HG03439 (cell line): ENCODE measurements at regions not wholly inside any gene's neighbourhood (a gene's known extent, or its start where the extent isn't known, plus 50 kb on each side); places are given as distances from the start of the nearest gene placed in this dataset.

Experiments used
- ATAC-seq: cut with Tn5 transposase; IDR thresholded peaks from one replicate; pipeline ENCODE4 v1.9.1; 2021; ENCODE audit warnings: mild to moderate bottlenecking, moderate library complexity; ENCODE audit not compliant: unreplicated experiment

DNA sequence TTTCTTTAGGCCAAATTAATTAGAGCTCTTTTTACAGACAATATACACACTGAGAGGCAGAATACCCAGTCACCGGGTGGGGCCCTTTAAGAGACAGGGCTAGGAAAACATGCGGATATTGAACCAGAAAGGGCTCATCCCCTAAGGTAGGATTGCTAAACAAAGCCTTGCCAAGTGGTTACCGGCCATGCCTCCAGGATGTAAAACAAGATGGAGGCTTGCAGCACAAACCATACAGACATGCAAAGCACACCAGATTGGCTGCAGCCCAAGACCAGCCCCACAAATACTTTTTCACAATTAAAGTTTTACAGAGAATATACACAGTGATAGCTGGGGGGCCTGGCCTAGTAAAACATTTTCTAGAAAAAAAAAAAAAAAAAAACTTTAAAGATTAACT lies 210.0 kb downstream of the KLHL4 start:
- no peak for ATAC-seq

DNA sequence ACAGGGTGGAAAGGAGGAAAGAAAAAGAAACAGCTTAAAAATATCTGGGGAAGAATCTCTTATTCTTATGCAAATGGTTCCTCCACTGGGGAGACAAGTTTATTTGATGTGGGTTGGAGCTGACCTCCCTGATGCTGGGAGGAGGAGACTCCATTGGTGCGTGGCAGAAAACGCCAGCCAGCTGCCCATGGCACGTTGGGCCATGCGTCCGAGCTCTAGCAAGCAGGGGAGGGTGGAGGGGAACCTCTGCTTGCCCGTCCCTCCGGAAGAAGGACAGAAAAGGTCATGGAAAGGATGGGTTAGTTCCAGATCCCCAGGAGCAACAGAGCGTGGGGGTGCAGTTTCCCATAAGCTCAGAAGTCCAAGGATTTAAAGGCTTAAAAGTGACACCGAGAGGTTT lies 210.4 kb downstream of the KLHL4 start:
- ATAC-seq, result no peak

DNA sequence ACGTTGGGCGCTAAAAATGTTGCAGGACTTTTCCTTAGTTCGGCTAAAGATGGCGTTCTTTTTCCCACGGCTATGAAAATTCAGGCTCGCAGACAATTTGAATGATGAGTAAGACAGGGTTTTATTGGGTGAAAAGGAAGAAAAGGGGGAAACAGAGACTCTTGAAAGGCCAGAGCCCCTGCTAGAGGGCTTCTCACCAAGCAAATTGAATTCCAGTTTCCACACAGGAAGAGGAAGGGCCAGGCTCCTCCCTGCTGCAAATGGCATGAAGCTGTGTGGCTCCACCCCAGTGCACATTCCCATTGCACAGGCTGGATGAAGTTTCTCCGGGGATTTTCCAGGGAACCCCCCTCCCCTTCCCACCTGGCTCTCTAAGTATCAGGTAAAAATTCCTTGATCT lies 210.9 kb downstream of the KLHL4 start:
- no peak for ATAC-seq

DNA sequence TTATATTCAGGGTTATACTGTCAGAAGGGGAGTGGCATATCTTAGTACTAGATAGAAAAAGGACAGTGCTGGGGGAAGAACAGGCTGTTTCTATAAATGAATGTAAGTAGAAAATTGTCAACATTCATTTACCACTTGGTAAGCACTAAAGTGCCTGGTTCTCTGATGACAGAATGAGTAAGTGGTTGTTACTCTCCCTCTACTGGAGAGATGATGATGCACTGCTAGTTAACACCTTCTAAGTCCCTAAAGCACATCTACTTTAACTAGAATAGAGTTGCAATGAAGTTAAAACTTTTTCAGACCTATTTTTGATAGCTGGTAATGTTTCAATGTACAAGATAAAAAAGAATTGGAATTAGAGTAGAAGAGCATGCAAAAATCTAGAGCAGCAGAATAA lies 214.5 kb downstream of the KLHL4 start:
- ATAC-seq, result no peak

DNA sequence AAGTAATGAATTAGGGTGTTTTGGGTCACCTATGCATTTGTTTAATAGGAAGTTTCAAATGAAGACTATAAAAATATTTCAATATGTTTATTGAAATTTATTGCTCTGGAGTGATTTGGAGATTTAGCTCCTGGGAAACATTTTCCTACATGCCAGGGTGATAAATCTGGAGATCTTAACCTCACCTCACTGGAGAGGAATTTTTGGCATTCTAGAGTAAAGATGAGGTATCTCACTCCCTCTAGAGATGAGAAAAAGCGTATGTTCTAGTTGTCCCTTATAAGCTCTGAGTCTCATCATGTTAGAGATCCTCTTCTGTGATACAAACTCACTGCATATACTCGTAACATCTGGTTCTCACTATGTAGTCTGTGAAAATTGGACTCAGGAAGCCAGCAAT lies 219.0 kb downstream of the KLHL4 start:
- no peak for ATAC-seq

DNA sequence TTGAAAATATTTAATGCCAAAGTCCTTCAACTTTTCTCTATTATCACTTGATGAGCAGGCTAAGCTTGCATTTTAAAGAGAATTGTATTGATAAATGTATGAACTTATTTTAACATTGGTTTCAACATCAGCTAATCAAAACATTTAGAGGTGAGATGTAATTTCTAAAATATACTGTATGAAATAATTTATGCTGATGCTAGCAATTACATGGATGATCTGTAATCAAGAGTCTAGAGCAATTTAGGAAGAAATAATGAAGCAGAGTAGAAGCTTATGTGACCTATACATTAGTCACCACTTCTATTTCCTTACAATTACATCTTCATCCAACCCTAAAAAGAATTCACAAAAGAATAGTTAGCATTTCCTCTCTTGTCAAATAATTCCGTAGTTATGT lies 226.8 kb downstream of the KLHL4 start:
- no peak for ATAC-seq

DNA sequence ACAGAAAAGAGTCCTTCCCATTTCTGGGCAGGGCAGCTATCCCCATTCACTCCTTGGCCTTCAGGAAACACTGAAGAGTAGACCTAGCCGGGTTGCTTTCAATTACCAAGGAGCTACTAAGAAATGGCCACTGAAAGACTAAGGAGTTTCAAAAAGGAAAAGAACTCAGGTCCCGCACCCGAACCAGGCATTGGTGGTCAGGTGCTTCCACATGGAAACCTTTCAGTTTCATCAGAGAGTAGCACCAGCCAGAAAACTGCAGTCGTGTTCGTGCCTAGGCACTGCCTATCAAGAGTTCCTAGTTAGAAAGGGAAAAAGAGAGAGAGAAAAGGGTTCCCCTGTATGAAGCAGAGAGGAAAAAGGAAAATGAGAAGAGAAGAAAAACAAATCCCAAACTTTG lies 237.9 kb downstream of the KLHL4 start:
- no peak for ATAC-seq

DNA sequence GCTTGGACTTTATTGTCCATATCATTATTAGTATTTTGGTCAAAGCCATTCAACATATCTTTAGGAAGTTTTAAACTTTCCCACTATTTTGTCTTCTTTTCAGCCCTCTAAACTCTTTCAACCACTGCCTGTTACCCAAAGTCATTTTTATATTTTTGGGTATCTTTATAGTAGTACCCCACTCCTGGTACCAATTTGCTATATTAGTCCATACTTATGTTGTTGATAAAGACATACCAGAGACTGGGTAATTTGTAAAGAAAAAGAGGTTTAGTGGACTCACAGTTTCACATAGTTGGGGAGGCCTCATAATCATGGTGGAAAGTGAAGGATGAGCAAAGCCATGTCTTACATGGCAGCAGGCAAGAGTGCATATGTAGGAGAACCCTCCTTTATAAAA lies 271.4 kb downstream of the KLHL4 start:
- ATAC-seq, result no peak

DNA sequence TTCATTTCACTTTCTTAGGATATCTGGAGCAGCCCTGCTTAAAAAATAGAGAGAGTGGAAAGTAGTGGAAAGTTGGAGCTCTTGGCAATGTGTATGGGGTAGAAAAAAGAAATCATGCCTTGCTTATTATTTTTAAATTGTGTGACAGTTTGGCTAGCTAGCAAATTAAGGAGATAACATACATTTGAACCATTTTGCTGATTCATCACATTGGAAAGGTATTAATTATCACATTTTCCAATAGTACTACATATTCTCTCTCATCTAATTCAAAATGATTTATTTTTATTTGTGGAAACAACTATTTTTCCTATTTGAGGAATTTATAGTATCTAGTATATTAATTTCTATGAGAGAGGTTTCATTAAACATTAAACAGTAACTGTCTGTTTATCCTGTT lies 280.4 kb downstream of the KLHL4 start:
- ATAC-seq, result no peak

DNA sequence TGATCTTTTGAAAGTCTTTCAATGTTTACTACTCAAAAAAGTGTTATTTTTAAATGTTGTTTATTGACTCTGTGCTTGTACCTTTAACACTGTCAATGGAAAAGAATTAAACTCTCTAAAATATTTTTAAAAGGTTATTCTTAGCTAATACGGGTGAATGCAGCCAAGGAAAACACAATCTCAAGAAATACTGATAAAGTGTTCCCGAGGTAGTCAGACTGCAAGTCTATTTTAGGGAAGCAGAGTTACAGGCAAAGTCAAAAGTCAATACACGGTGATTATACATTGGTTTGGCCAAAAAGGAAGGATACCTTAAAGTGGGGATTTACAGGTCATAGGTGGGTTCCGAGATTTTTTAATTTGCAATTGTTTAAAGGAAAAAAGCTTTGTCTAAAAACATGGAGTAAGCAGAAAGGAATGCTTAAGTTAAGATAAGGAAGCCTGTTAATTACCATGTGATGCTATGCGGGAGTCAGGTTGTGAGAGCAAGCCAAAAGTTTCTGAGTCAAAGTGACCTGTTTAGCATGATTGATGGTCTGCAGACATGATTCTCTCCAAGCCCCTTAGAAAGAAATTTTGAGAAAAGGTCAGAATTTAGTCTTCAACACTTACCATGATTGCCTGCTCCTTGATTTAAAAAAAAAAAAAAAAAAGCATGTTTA lies 288.4 kb downstream of the KLHL4 start:
- ATAC-seq, result no peak

DNA sequence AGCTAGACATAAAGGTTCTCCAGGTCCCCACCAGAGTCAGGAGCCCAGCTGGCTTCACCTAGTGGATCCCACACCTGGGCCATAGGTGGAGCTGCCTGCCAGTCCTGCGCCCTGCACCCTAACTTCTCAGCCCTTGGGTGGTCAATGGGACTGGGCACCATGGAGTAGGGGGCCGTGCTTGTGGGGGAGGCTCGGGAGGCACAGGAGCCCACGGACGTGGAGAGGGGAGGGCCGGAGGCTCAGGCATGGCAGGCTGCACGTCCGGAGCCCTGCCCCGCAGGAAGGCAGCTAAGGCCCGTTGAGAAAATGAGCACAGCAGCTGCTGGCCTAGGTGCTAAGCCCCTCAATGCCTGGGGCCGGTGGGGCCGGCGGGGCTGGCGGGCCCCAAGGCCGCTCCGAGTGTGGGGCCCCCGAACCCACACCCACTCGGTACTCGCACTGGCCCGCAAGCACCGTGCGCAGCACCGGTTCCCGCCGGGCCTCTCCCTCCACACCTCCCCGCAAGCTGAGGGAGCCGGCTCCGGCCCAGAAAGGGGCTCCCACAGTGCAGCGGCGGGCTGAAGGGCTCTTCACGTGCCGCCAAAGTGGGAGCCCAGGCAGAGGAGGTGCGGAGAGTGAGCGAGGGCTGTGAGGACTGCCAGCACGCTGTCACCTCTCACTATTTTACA lies 291.1 kb downstream of the KLHL4 start:
- ATAC-seq, result no peak

DNA sequence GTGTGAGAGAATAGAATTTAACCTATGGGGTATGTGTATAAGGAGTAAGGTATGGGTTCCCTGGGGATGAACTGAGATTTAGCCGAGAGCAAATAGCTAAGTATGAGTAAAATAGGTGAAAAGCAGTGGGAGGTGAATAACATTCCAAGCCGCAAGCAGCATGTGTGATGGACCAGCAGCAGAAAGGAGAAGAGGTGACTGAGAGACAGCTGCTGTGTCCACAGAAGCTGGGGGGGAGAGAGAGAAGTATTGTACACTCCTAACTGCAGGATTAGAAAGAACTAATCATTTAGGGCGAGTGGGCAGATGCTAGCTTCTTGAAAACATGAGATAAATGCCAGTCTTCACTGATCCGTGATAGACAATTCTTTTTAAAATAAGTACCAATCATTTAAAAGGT lies 296.0 kb downstream of the KLHL4 start:
- no peak for ATAC-seq

DNA sequence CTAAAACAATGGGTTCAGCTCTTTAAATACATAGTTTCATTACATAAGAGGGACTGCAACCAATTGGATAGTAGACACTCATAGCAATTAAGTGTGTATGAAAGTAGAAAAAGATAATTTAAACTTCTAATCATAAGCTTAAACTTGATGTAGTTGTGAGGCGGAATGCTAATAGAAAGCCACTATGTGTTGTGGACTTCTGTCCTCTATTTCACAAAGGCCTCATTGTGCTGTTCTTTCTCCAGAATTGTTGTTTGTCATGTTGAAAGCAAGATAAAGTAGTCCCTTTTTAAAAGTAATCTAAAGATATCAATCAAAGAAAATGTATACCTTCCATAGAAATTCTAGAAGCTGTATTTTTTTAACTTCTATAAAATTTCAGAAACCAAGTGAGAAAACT lies 329.4 kb downstream of the KLHL4 start:
- ATAC-seq, result no peak

DNA sequence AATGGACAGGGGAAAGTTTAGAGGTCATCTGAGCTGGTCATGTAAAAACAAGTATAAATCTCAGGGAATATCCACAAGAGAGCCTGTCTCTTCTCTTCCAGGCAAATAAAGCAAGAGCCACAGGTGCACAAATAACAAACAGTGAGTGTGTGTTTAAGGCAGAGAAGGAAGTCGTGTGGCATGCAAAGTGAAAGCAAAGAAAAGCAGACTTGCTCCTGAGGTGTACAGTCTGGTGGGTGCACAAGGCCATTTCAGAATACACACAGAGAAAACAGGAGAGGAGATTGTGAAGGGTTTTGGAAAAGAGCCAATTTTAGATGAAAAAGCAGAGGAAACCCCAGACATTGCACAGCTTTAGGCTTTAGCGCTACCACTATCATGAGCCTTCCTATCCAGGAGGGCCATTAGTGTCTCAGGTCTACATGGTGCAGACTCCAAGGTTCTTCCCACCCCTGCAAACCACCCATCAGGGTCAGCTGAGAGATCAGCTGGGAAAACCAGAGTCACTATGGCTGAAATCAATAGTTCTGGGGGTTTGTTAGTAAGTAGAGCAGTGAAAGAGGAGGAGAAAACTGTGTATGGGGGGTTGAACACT lies 355.8 kb downstream of the KLHL4 start:
- no peak for ATAC-seq

DNA sequence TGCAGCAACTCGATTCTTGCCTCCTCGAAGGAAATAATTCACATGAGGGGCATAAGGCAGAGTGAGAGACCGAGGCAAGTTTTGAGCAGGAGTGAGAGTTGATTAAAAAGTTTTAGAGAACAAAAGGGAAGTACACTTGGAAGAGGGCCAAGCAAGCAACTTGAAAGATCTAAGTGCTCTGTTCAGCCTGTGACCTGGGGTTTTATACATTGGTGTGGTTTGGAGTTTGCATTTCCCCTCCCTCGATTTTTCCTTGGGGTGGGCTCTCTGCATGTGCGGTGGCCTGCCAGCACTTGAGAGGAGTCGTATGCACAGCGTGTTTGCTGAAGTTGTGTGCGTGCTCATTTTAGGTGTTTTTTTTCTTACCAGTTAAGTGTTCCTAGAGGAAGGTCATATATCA lies 356.4 kb downstream of the KLHL4 start:
- no peak for ATAC-seq

DNA sequence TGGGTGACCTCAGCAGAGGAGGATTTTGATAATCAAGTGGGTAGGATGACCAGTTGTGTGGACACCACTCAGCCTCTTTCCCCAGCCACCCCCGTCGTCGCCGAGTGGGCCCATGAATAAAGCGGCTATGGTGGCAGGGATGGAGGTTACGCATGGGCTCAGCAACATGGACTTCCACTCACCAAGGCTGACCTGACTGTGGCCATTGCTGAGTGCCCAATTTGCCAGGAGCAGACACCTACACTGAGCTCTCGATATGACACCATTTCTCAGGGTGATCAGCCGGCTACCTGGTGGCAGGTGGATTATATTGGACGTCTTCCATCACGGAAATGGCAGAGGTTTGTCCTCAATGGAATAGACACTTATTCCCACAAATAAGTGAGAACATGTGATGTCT lies 361.3 kb downstream of the KLHL4 start:
- no peak for ATAC-seq

DNA sequence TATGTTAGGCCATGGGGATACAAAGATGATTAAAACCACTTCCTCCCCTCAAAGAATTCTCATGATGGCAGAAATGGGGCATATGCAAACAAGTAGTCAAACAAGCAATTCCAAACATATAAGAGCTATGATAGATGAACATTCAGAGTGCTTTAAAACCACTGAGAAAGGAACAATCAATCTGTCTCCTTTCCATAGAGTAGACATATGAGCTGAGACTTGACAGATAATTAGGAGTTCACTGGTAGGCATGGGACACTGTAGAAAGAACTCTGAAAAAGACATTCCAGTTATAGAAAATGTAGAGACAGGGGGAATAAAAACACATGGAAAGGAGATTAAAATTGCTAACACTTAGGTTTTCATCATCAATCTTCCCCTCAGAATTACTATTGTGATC lies 372.8 kb downstream of the KLHL4 start:
- ATAC-seq, result no peak

DNA sequence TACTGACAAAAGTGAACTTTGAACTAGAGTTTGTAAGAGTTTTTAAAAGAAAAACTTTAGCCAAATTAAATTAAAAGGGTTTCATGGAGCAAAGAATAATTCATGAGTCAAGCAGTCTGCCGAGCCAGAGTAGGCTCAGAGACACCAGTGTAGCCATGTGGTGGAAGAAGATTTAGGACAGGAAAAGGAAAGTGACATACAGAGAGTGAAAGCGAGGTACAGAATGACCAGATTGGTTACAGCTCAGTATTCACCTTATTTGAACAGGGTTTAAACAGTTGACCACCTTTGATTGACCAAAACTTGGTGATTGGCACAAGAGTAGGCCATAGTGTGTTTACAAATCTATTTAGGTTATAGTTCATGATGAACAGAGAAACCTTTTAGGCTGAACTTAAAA lies 377.8 kb downstream of the KLHL4 start:
- no peak for ATAC-seq

DNA sequence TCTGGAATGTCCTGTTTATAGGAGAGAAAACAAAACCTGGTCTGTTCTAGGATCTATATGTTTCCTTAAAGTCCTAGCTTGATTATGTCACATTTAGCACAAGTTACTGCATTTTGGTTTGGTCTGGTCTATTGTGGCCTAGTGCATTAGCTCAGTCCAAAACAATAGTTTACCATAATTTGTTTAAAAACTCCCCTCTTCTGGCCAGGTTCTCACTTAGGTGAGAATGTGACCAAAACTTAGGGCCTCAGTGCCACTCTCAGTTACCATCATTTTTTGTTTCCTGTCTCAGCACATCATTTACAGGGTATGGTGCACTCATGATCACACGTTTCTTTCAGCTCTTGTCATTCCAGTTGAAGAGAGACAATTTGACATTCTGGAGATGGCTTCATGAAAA lies 378.5 kb downstream of the KLHL4 start:
- no peak for ATAC-seq

DNA sequence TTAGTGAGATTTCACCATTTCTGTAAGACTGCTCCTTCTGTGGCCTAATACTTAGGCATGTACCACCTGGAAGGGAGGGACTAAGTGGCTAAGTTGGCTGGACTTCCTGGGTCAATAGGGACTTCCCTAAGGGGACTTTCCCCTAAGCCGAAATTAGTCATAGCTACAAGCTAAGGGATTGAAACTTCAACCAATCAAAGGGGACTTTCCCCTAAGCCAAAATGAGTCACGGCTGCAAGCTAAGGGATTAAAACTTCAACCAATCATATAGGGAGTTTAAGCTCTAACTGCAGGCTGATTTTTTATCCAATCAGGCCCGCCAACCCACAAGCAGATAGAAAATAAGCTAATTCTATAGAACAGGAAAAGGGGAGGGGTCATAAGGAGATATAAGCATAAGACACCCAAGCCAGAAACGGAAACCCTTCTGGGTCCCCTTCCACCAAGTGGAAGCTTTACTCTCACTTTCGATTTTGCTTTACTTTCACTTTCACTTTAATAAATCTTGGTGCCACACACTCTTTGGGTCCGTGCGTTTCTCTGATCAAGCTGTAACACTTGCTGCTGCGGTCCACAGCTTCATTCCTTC lies 382.8 kb downstream of the KLHL4 start:
- peak; percentile 78 for ATAC-seq

DNA sequence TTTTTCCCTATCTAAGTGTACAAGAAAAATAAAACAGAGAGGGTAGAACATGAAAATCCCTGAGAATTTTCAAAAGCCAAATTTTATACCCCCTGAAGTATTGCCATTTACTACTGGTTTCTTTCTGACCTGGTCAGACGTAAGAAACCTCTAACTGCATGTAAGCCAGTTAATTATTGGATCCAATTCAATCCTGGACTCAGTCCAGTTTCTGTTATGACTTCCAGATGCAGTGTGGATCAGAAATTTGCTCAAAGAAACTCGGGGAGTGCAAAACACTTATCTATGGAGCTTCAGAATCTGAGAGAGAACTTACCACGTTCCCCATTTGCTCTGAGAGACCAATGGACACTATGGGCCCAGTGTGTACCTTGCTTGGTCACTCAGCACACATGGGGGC lies 383.5 kb downstream of the KLHL4 start:
- ATAC-seq, result no peak

DNA sequence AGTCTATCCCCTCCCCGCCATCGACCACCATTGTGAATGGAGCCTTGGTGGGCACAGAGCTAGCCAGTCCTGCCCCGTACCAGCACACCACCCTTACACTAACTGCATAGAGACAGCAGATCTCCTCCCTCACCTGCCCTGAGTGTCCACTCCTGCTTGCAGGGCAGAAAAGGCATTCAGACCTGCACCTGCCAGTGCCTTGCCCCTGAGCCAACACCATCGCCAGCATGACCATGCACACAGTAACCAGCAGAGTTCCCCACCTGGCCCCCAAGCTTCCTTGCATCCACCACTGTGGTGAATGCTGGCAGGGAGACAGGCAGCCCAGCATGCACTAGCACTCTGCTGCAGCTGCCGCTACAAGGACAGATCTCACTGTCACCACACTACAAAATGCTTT lies 397.1 kb downstream of the KLHL4 start:
- ATAC-seq, result no peak
